ENCODE measurements at regions not wholly inside any gene's neighbourhood (a gene's known extent, or its start where the extent isn't known, plus 50 kb on each side); places are given as distances from the start of the nearest gene placed in this dataset.

- no peak for TF ChIP-seq POLR2AphosphoS5 (IDR thresholded peaks at IDR 0.05; ENCODE audit: low read depth, low read length)
- no peak for TF ChIP-seq REST (IDR thresholded peaks at IDR 0.05; ENCODE audit: insufficient read depth in 1 of 2, low read depth in 2 of 2, low read length in 2 of 2)
- no peak for TF ChIP-seq FOXP2 (optimal IDR thresholded peaks at IDR 0.05; ENCODE audit: borderline replicate concordance, extremely low read depth, extremely low read length, insufficient read depth)
- TF ChIP-seq TAF1 (IDR thresholded peaks at IDR 0.05; ENCODE audit: borderline replicate concordance, insufficient read depth, low read length) = no peak
- no peak for TF ChIP-seq SIN3A (IDR thresholded peaks at IDR 0.05; ENCODE audit: borderline replicate concordance, insufficient read depth, low read length)
These were observed 208.5 kb downstream of the PTEN start for GRCh38 chr10:88071879-88072278.

DNA sequence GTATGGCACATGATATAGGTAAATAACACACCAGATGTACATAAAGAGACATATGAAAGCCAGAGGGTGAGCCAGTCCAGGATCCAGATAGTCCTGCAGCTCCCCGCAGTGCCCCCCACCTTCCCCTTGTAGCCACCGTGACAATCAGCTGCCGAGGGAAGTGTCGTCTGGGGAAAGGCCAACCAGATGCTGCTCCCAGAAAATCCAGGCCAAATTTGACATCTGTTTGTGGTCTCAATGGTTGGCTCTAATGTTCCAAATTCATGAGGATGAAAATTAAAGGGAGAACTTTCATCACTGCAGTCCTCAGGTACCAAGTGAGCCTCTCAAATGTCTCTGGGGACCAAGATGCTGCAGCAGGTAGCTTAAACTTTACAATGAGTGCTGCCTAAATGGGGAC is 210.3 kb downstream of the PTEN start:
- no peak for TF ChIP-seq SIN3A (IDR thresholded peaks at IDR 0.05; ENCODE audit: borderline replicate concordance, insufficient read depth, low read length)
- no peak for TF ChIP-seq REST (IDR thresholded peaks at IDR 0.05; ENCODE audit: insufficient read depth in 1 of 2, low read depth in 2 of 2, low read length in 2 of 2)
- TF ChIP-seq TAF1 (IDR thresholded peaks at IDR 0.05; ENCODE audit: borderline replicate concordance, insufficient read depth, low read length) = no peak
- no peak for TF ChIP-seq POLR2AphosphoS5 (IDR thresholded peaks at IDR 0.05; ENCODE audit: low read depth, low read length)
- TF ChIP-seq FOXP2 (optimal IDR thresholded peaks at IDR 0.05; ENCODE audit: borderline replicate concordance, extremely low read depth, extremely low read length, insufficient read depth) = no peak

- no peak for TF ChIP-seq TAF1 (IDR thresholded peaks at IDR 0.05; ENCODE audit: borderline replicate concordance, insufficient read depth, low read length)
- TF ChIP-seq POLR2AphosphoS5 (IDR thresholded peaks at IDR 0.05; ENCODE audit: low read depth, low read length) = no peak
- no peak for TF ChIP-seq SIN3A (IDR thresholded peaks at IDR 0.05; ENCODE audit: borderline replicate concordance, insufficient read depth, low read length)
- TF ChIP-seq REST (IDR thresholded peaks at IDR 0.05; ENCODE audit: insufficient read depth in 1 of 2, low read depth in 2 of 2, low read length in 2 of 2) = no peak
- no peak for TF ChIP-seq FOXP2 (optimal IDR thresholded peaks at IDR 0.05; ENCODE audit: borderline replicate concordance, extremely low read depth, extremely low read length, insufficient read depth)
These were observed 211.5 kb downstream of the PTEN start for GRCh38 chr10:88074971-88075370.

- no peak for TF ChIP-seq TAF1 (IDR thresholded peaks at IDR 0.05; ENCODE audit: borderline replicate concordance, insufficient read depth, low read length)
- no peak for TF ChIP-seq SIN3A (IDR thresholded peaks at IDR 0.05; ENCODE audit: borderline replicate concordance, insufficient read depth, low read length)
- TF ChIP-seq REST (IDR thresholded peaks at IDR 0.05; ENCODE audit: insufficient read depth in 1 of 2, low read depth in 2 of 2, low read length in 2 of 2) = no peak
- TF ChIP-seq FOXP2 (optimal IDR thresholded peaks at IDR 0.05; ENCODE audit: borderline replicate concordance, extremely low read depth, extremely low read length, insufficient read depth) = no peak
- no peak for TF ChIP-seq POLR2AphosphoS5 (IDR thresholded peaks at IDR 0.05; ENCODE audit: low read depth, low read length)
These were observed 212.8 kb downstream of the PTEN start for GRCh38 chr10:88076027-88076880.

Data from PFSK-1 (cell line).